ENCODE measurements at regions not wholly inside any gene's neighbourhood (a gene's known extent, or its start where the extent isn't known, plus 50 kb on each side); places are given as distances from the start of the nearest gene placed in this dataset.

- no peak for DNase-seq
Observed at GRCh38 chr15:31151301-31152233, 50.0 kb upstream of the TRPM1 start.

DNA sequence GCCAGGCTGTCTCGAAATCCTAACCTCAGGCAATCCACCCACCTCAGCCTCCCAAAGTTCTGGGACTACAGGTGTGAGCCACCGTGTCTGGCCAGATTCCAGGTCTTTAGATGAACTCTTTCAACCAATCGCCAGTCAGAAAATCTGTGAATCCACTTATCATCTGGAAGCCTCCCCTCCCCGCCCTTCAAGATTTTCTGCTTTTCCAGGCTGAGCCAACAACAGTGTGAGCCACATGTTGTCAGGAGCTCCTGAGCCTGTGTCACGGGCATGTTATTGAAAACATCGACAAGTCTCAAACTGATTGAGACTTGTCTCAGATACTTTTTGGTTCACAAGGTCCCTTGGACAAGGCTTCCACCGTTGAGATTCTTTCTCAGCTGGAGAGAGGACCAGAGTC is 52.0 kb upstream of the TRPM1 start:
- no peak for DNase-seq

GRCh38 chr15:31155151-31155550 is 53.6 kb upstream of the TRPM1 start:
- no peak for DNase-seq

- no peak for DNase-seq
Observed at GRCh38 chr15:31156226-31156625, 54.7 kb upstream of the TRPM1 start.

- DNase-seq = no peak
Observed at GRCh38 chr15:31156808-31157207, 55.3 kb upstream of the TRPM1 start.

DNA sequence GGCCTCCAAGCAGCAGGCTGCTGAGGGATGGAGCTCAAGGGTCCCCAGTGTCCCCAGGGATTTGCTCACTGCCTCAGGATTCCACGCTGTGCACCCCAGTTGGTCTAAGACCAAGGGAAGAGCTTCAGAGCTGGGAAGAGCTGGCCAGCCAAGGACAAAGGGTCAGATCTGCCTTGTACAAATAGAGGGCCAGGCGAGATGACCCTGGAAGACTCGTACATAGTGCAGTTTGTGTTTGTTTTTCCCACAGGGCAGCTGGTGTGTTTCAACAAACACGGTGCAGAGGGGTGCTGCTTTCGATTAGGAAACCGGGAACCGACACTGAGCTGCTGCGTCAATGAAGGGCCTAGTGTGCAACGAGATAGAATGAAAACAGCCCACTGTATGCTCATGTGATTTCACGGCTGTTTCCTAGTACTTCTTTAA is 56.1 kb upstream of the TRPM1 start:
- no peak for DNase-seq

GRCh38 chr15:31158858-31159569 is 57.5 kb upstream of the TRPM1 start:
- no peak for DNase-seq

DNA sequence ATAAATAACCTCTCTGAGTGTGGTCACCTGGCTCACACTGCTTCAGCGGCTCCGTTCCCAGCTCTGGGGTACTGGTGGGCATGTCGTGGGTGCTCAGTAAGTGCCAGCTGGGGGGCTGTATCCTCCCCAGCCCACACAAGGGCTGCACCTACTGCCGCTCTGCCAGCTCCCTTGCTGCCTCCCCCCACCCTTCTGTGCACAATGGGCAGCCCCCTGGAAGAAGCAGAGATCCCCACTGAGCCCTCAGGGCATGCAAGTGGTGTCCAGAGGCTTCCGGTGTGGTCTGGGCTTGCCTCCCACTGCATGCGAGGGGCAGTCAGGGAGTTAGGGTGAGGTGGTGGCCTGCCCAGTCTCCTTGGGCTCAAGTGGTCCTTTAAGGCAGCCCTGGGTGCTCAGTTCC is 58.3 kb upstream of the TRPM1 start:
- no peak for DNase-seq

DNA sequence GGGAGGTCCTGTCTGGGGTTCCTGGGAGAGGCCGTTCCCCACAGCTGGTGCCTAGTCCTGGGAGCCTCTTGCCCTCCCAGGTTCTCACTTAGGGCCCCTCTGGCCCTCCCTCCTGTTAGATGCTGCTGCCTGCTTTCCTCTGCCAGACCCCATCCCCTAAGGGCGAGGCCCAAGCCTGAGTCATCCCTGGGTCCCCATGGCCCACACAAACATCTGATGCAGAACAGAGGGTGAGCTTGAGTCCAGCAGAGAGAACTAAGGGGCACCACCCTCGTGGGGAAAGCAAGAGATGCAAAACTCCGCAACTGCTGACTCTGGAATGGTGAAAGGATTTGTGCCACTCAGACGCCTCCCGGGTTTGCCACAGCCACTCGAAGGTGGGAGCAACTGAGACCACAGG is 58.8 kb upstream of the TRPM1 start:
- DNase-seq = no peak

GRCh38 chr15:31160740-31161495 is 59.4 kb upstream of the TRPM1 start:
- DNase-seq = no peak

- no peak for DNase-seq
Observed at GRCh38 chr15:31161951-31162350, 60.4 kb upstream of the TRPM1 start.

DNA sequence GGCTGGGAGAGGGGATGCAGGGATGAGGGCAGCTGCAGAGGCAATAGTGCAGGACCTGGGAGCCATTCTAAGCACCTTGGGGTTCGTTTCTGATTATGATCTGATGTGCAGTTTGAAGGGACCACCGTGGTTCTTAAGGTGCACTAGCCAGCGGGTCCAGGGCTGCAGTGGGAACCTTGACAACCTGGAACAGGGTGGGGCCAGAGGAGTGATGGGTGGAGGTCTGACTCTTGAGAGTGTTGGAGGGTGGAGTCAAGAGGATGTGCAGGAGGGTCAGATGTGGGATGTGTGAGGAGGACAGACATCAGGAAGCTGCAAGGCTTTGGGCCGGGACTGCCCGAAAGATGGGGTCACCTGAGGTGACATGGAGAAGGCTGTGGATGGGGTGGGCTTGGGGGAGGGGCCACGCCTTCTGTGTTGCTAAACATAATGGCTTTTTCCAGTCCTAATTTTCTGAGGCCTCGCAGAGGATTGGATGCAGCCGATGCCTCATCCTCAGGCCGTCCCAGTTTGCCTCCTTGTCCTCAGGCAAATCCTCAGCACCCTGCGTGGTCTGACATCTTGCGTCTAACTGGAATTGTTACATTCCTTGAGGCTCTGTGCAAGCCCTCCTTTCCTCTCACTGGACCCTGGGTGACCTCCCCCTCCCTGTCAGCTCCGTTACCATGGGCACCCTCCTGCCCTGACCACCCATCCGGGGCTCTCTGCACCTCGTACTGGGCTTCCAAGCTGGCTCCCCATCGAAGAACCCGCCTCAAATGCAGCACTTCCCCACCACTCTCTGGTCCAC is 61.4 kb upstream of the TRPM1 start:
- DNase-seq = no peak

- no peak for DNase-seq
Observed at GRCh38 chr15:31163769-31164572, 62.4 kb upstream of the TRPM1 start.

DNA sequence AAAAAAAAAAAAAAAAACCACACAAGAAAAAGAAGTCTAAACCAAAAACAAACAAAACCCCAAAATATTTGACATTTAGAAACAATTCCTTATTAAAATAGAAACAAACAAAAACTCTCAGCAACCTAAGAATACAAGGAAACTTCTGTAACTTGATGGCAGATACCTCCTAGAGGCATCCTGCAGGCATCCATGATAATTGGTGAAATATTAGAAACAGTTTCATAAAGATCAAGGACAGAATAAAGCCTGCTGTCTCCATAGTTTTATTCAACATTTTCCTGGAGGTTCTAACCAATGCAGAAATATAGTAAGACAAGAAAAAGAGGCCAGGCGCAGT is 63.0 kb upstream of the TRPM1 start:
- DNase-seq = no peak

DNA sequence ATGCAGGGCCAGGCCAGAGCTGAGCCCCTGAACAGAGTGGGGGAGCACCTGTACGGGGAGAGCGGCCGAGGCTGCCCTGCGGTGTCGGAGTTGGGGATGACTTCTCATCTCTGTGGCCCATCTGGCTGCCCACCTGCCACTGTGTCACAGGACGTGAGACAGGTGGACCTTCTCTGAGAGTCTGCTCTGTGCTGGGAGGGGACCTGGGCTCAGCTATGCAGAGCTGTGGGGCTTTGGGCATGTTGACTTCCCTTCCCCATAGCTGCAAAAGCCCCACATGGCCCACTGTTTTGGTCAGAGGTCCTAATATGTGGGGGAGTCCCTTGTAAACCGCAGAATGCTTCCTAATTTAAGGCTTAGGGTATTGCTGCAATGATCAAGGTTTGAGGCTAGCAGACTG is 68.0 kb upstream of the TRPM1 start:
- DNase-seq = no peak

GRCh38 chr15:31171731-31172130 is 70.2 kb upstream of the TRPM1 start:
- DNase-seq = no peak

DNA sequence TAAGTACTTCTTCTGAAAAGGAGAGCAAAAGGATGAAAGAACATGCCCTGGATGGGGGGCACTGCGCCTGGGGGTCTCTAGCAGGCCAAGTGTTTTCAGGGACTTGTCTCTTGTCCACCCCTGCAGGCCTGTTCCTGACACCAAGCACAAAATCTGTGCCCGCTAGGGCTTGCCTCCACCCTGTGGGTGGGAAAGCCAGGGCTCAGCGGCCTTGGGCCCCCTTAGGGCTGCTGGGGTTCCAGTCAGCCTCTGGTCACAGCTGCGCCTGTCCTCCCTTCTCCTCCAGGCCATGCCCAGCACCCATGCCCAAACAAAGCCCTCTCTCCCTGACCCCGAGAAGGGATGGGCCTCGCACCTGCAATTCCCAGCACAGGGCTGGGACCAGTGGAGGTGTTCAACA is 71.1 kb upstream of the TRPM1 start:
- no peak for DNase-seq

DNA sequence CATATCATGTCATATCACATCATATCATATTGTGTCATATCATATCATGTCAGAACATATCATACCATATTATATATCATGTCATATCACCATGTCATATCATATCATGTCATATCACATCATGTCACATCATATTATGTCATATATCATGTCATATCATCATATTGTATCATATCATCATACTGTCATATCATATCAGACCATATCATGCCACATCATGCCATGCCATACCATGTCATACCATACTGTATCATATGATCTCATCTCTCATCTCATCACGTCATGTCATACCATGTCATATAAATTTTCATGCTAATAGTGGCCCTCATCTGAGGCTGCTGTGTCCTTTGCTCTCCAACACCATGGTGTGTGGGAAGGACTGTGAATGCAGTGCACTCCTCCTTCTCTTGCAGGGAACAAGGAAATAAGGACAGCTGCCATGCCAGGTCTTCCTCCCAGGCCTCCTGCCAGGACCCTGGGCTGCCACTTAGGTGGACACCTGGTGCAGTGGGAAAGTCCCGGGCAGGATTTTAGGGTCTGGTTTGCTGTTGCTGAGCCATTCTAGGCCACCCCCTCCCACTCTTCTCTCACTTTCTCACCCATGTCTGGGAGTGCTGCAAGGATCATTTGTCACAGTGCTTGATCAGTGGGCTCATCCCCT is 72.4 kb upstream of the TRPM1 start:
- no peak for DNase-seq

GRCh38 chr15:31175484-31175883 is 74.0 kb upstream of the TRPM1 start:
- DNase-seq = no peak

DNA sequence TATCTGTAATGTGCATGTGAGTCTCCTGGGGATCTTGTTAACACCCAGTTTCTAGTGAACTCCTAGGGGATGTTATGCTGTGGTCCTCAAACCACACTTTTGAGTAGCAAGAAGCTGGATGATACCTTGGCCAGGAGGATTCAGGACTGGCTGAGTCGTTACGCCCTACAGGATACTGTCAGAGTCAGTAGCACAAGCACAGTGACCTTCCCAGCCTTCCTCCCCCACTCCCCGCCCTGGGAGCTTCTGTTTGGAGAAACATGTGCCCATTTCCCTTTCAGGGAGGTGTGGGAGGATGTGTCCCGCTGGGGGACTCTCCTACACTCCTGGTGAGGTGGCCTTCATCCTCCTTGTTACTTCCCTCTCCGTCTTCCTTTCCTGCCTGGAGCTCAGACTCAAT is 76.4 kb upstream of the TRPM1 start:
- no peak for DNase-seq

GRCh38 chr15:31178705-31179104 is 77.2 kb upstream of the TRPM1 start:
- no peak for DNase-seq

All from activated CD4-positive, alpha-beta T cell treated with anti-CD3 and anti-CD28 coated beads for 48 hours (primary cell).